Stomach (tissue), 8 donors: ENCODE measurements at regions not wholly inside any gene's neighbourhood (a gene's known extent, or its start where the extent isn't known, plus 50 kb on each side); places are given as distances from the start of the nearest gene placed in this dataset.

Experiments
- DNase-seq, 2 donors: peaks; one replicate each; pipeline versions ENCODE4 v3.0.0 to v3.0.0-alpha.2; 2013 to 2019
- H3K27ac ChIP-seq, 5 donors: fragments of 200-600 bp in 4 of 5; sonication (generic) in 4 of 5; one replicate each; pipeline ENCODE4 v1.5.1; 2013 to 2019; ENCODE audit warnings: mild to moderate bottlenecking in 1 of 5, moderate library complexity in 1 of 5
- H3K27me3 ChIP-seq, 3 donors: fragments of 200-600 bp; sonication (generic); one replicate each; pipeline ENCODE4 v1.5.1; 2017 to 2019; ENCODE audit warnings: mixed run types in 1 of 3
- H3K36me3 ChIP-seq, 4 donors: fragments of 200-600 bp; sonication (generic); 1 replicate in 3 of 4; 2 replicates in 1 of 4; pipeline ENCODE4 v1.5.1; 2016 to 2019
- H3K4me1 ChIP-seq, 4 donors: fragments of 200-600 bp; sonication (generic); one replicate each; pipeline ENCODE4 v1.5.1; 2016 to 2019
- H3K4me3 ChIP-seq, 4 donors: fragments of 200-600 bp; sonication (generic) in 3 of 4; one replicate each; pipeline ENCODE4 v1.5.1; 2016 to 2019; ENCODE audit warnings: mild to moderate bottlenecking in 1 of 4
- H3K9me3 ChIP-seq, 4 donors: fragments of 200-600 bp; sonication (generic); one replicate each; pipeline ENCODE4 v1.5.1; 2016 to 2019
- CTCF ChIP-seq, 7 experiments: fragments of 450-650 bp in 4 of 7; fragments of 200-600 bp in 3 of 7; sonication (generic) in 3 of 7; IDR thresholded peaks; one replicate each; pipeline ENCODE4 v1.5.1; 2016 to 2019; ENCODE audit warnings: antibody characterized with exemption in 7 of 7, control low read depth in 2 of 7, mild to moderate bottlenecking in 1 of 7
- EP300 ChIP-seq: sonication (generic); formaldehyde crosslinking; IDR thresholded peaks from one replicate; pipeline ENCODE4 v1.6.1; 2017; ENCODE audit warnings: antibody characterized with exemption
- POLR2A ChIP-seq, 4 donors: fragments of 450-650 bp; IDR thresholded peaks; one replicate each; pipeline ENCODE4 v1.6.1; 2016; ENCODE audit warnings: antibody characterized with exemption in 4 of 4, control low read depth in 2 of 4, mild to moderate bottlenecking in 1 of 4, moderate library complexity in 1 of 4
- POLR2AphosphoS5 ChIP-seq, 3 donors: sonication (generic); formaldehyde crosslinking; IDR thresholded peaks; one replicate each; pipeline ENCODE4 v1.6.1; 2016; ENCODE audit warnings: antibody characterized with exemption in 3 of 3
- WGBS, 5 donors: extraction: QIAGEN DNeasy Blood & Tissue Kit in 3 of 5; methylation state at CpG; one replicate each; pipeline versions ENCODE4 v1.1.5 to v1.1.7; 2013 to 2018; 5-methylcytosine and 5-hydroxymethylcytosine counted together
- intact Hi-C: fragments of 100-400 bp; cut with DNase I; formaldehyde crosslinking; loops from one replicate; pipeline ENCODE4 v1.15.1; 2023; ENCODE audit warnings: low total_unique reads
- donor health status: healthy with polysubstance abuse.
- donor health status: Bipolar disorder and iron deficiency.
- donor health status: healthy.

- Histone ChIP-seq H3K4me1 (no peaks in the 10 kb centered on the region), H3K4me3 (no peak overlapping the region), H3K27ac (no peak overlapping the region), H3K36me3 (no peaks in the 10 kb centered on the region), H3K9me3 (peaks cover 0 to 3% (median 0%) of the 10 kb centered on the region in 4 donors), H3K27me3 (no peaks in the 10 kb centered on the region)
- intact Hi-C loops = no loop called here
- 67 to 83% (median 73%) methylated on average over 3 of the region's 3 CpGs for WGBS, 5 donors
- TF ChIP-seq POLR2A (IDR thresholded peaks at IDR 0.05) = no peak
- TF ChIP-seq POLR2AphosphoS5 (IDR thresholded peaks at IDR 0.05) = no peak
- no peak for TF ChIP-seq CTCF (IDR thresholded peaks at IDR 0.05)
- no peak for TF ChIP-seq EP300
- no peak for DNase-seq
These were observed 358.2 kb downstream of the HTR1A start for GRCh38 chr5:63603996-63604395.

GRCh38 chr5:63602971-63603370, 359.3 kb downstream of the HTR1A start:
- Histone ChIP-seq H3K27me3 (no peaks in the 10 kb centered on the region), H3K36me3 (no peaks in the 10 kb centered on the region), H3K4me1 (no peaks in the 10 kb centered on the region), H3K4me3 (no peak overlapping the region), H3K27ac (no peak overlapping the region), H3K9me3 (peaks cover 0 to 7% (median 0%) of the 10 kb centered on the region in 4 donors)
- no peak for DNase-seq
- intact Hi-C loops = no loop called here
- TF ChIP-seq POLR2A (IDR thresholded peaks at IDR 0.05) (no peak), POLR2AphosphoS5 (IDR thresholded peaks at IDR 0.05) (no peak), EP300 (no peak), CTCF (IDR thresholded peaks at IDR 0.05) (no peak)

GRCh38 chr5:63596254-63596653, 366.0 kb downstream of the HTR1A start:
- TF ChIP-seq POLR2AphosphoS5 (IDR thresholded peaks at IDR 0.05) (no peak), CTCF (IDR thresholded peaks at IDR 0.05) (no peak), EP300 (no peak), POLR2A (IDR thresholded peaks at IDR 0.05) (no peak)
- DNase-seq = no peak
- Histone ChIP-seq H3K27ac (no peak overlapping the region), H3K4me1 (no peaks in the 10 kb centered on the region), H3K9me3 (peaks cover 0 to 19% (median 11%) of the 10 kb centered on the region in 4 donors), H3K4me3 (no peak overlapping the region), H3K36me3 (no peaks in the 10 kb centered on the region), H3K27me3 (no peaks in the 10 kb centered on the region)
- intact Hi-C loops = no loop called here

GRCh38 chr5:63573380-63573779, 388.9 kb downstream of the HTR1A start:
- H3K27me3 ChIP-seq = no peaks in the 10 kb centered on the region
- TF ChIP-seq EP300 (no peak), POLR2A (IDR thresholded peaks at IDR 0.05) (no peak)
- H3K4me3 ChIP-seq = no peak overlapping the region
- no peaks in the 10 kb centered on the region for H3K36me3 ChIP-seq
- no peaks in the 10 kb centered on the region for H3K4me1 ChIP-seq
- intact Hi-C loops = no loop called here
- H3K9me3 ChIP-seq = peaks cover 0 to 8% (median 2%) of the 10 kb centered on the region in 4 donors
- H3K27ac ChIP-seq = no peak overlapping the region
- DNase-seq = no peak

- Histone ChIP-seq H3K36me3 (no peaks in the 10 kb centered on the region), H3K27ac (no peak overlapping the region), H3K9me3 (peaks cover 0 to 10% (median 2%) of the 10 kb centered on the region in 4 donors), H3K27me3 (no peaks in the 10 kb centered on the region), H3K4me3 (no peak overlapping the region), H3K4me1 (no peaks in the 10 kb centered on the region)
- 78 to 91% (median 88%) methylated on average over 1 of the region's 1 CpG for WGBS, 5 donors
- DNase-seq = no peak
- intact Hi-C loops = no loop called here
- TF ChIP-seq POLR2AphosphoS5 (IDR thresholded peaks at IDR 0.05) (no peak), POLR2A (IDR thresholded peaks at IDR 0.05) (no peak), CTCF (IDR thresholded peaks at IDR 0.05) (no peak), EP300 (no peak)
These were observed 389.5 kb downstream of the HTR1A start for GRCh38 chr5:63572740-63573139.
